C4-2B (cell line): ENCODE measurements at regions not wholly inside any gene's neighbourhood (a gene's known extent, or its start where the extent isn't known, plus 50 kb on each side); places are given as distances from the start of the nearest gene placed in this dataset.

Experiments used
- CTCF ChIP-seq: fragments of 450-650 bp; conservative IDR thresholded peaks from 2 replicates; pipeline ENCODE4 v1.5.1; 2017; ENCODE audit warnings: mild to moderate bottlenecking
- ZFX ChIP-seq: fragments of 450-650 bp; IDR thresholded peaks from 2 replicates; pipeline ENCODE4 v1.6.1; 2017

GRCh38 chr14:106513302-106513701 is 986.9 kb downstream of the TMEM121 start:
- no peak for TF ChIP-seq CTCF
- TF ChIP-seq ZFX, result no peak
